ENCODE measurements at regions not wholly inside any gene's neighbourhood (a gene's known extent, or its start where the extent isn't known, plus 50 kb on each side); places are given as distances from the start of the nearest gene placed in this dataset.

GRCh38 chr12:23002381-23002780, 377.4 kb downstream of the ETNK1 start:
- Histone ChIP-seq H3K9me3 (ENCODE audit: control insufficient read depth in 2 of 2, insufficient read depth in 1 of 2, low read length in 1 of 2) (no peaks in the 10 kb centered on the region), H3K4me1 (ENCODE audit: control insufficient read depth in 2 of 2, insufficient read depth in 2 of 2, low read length in 2 of 2) (no peaks in the 10 kb centered on the region), H3K27me3 (ENCODE audit: control insufficient read depth in 2 of 2, insufficient read depth in 1 of 2, low read length in 1 of 2) (no peaks in the 10 kb centered on the region), H3K36me3 (ENCODE audit: control insufficient read depth in 2 of 2, insufficient read depth in 2 of 2, low read length in 1 of 2) (no peaks in the 10 kb centered on the region), H3K27ac (ENCODE audit: low read depth in 1 of 2, low read length in 1 of 2) (no peak overlapping the region), H3K4me3 (ENCODE audit: low read length in 2 of 2) (no peak overlapping the region)
- 86% methylated on average over 7 of the region's 7 CpGs for WGBS
- no peak for DNase-seq (ENCODE audit: low read depth in 6 of 9, low spot score in 9 of 9)

GRCh38 chr12:23004473-23005020, 379.6 kb downstream of the ETNK1 start:
- no peaks in the 10 kb centered on the region for H3K27me3 ChIP-seq (ENCODE audit: control insufficient read depth in 2 of 2, insufficient read depth in 1 of 2, low read length in 1 of 2)
- H3K36me3 ChIP-seq (ENCODE audit: control insufficient read depth in 2 of 2, insufficient read depth in 2 of 2, low read length in 1 of 2), result no peaks in the 10 kb centered on the region
- no peaks in the 10 kb centered on the region for H3K4me1 ChIP-seq (ENCODE audit: control insufficient read depth in 2 of 2, insufficient read depth in 2 of 2, low read length in 2 of 2)
- no peak for DNase-seq (ENCODE audit: low read depth in 6 of 9, low spot score in 9 of 9)
- H3K27ac ChIP-seq (ENCODE audit: low read depth in 1 of 2, low read length in 1 of 2), result no peak overlapping the region
- 93% methylated on average over 4 of the region's 4 CpGs for WGBS
- no peak overlapping the region for H3K4me3 ChIP-seq (ENCODE audit: low read length in 2 of 2)
- no peaks in the 10 kb centered on the region for H3K9me3 ChIP-seq (ENCODE audit: control insufficient read depth in 2 of 2, insufficient read depth in 1 of 2, low read length in 1 of 2)

- H3K27me3 ChIP-seq (ENCODE audit: control insufficient read depth in 2 of 2, insufficient read depth in 1 of 2, low read length in 1 of 2), result no peaks in the 10 kb centered on the region
- no peak for DNase-seq (ENCODE audit: low read depth in 6 of 9, low spot score in 9 of 9)
- no peak overlapping the region for H3K27ac ChIP-seq (ENCODE audit: low read depth in 1 of 2, low read length in 1 of 2)
- H3K36me3 ChIP-seq (ENCODE audit: control insufficient read depth in 2 of 2, insufficient read depth in 2 of 2, low read length in 1 of 2), result no peaks in the 10 kb centered on the region
- 89% methylated on average over 2 of the region's 2 CpGs for WGBS
- no peaks in the 10 kb centered on the region for H3K4me1 ChIP-seq (ENCODE audit: control insufficient read depth in 2 of 2, insufficient read depth in 2 of 2, low read length in 2 of 2)
- H3K9me3 ChIP-seq (ENCODE audit: control insufficient read depth in 2 of 2, insufficient read depth in 1 of 2, low read length in 1 of 2), result no peaks in the 10 kb centered on the region
- H3K4me3 ChIP-seq (ENCODE audit: low read length in 2 of 2), result no peak overlapping the region
Observed at GRCh38 chr12:23005387-23005786, 380.4 kb downstream of the ETNK1 start.

GRCh38 chr12:23006413-23006812, 381.4 kb downstream of the ETNK1 start:
- H3K9me3 ChIP-seq (ENCODE audit: control insufficient read depth in 2 of 2, insufficient read depth in 1 of 2, low read length in 1 of 2), result no peaks in the 10 kb centered on the region
- H3K4me1 ChIP-seq (ENCODE audit: control insufficient read depth in 2 of 2, insufficient read depth in 2 of 2, low read length in 2 of 2), result no peaks in the 10 kb centered on the region
- H3K36me3 ChIP-seq (ENCODE audit: control insufficient read depth in 2 of 2, insufficient read depth in 2 of 2, low read length in 1 of 2), result no peaks in the 10 kb centered on the region
- DNase-seq (ENCODE audit: low read depth in 6 of 9, low spot score in 9 of 9), result no peak
- no peaks in the 10 kb centered on the region for H3K27me3 ChIP-seq (ENCODE audit: control insufficient read depth in 2 of 2, insufficient read depth in 1 of 2, low read length in 1 of 2)
- H3K4me3 ChIP-seq (ENCODE audit: low read length in 2 of 2), result no peak overlapping the region
- WGBS, result 88% methylated on average over 2 of the region's 2 CpGs
- H3K27ac ChIP-seq (ENCODE audit: low read depth in 1 of 2, low read length in 1 of 2), result no peak overlapping the region

GRCh38 chr12:23008623-23009022, 383.7 kb downstream of the ETNK1 start:
- Histone ChIP-seq H3K9me3 (ENCODE audit: control insufficient read depth in 2 of 2, insufficient read depth in 1 of 2, low read length in 1 of 2) (no peaks in the 10 kb centered on the region), H3K4me3 (ENCODE audit: low read length in 2 of 2) (no peak overlapping the region), H3K4me1 (ENCODE audit: control insufficient read depth in 2 of 2, insufficient read depth in 2 of 2, low read length in 2 of 2) (no peaks in the 10 kb centered on the region), H3K36me3 (ENCODE audit: control insufficient read depth in 2 of 2, insufficient read depth in 2 of 2, low read length in 1 of 2) (no peaks in the 10 kb centered on the region), H3K27me3 (ENCODE audit: control insufficient read depth in 2 of 2, insufficient read depth in 1 of 2, low read length in 1 of 2) (no peaks in the 10 kb centered on the region), H3K27ac (ENCODE audit: low read depth in 1 of 2, low read length in 1 of 2) (no peak overlapping the region)
- DNase-seq (ENCODE audit: low read depth in 6 of 9, low spot score in 9 of 9), result no peak
- WGBS, result 76% methylated on average over 5 of the region's 5 CpGs

- Histone ChIP-seq H3K4me3 (ENCODE audit: low read length in 2 of 2) (no peak overlapping the region), H3K36me3 (ENCODE audit: control insufficient read depth in 2 of 2, insufficient read depth in 2 of 2, low read length in 1 of 2) (no peaks in the 10 kb centered on the region), H3K4me1 (ENCODE audit: control insufficient read depth in 2 of 2, insufficient read depth in 2 of 2, low read length in 2 of 2) (no peaks in the 10 kb centered on the region), H3K27ac (ENCODE audit: low read depth in 1 of 2, low read length in 1 of 2) (no peak overlapping the region), H3K9me3 (ENCODE audit: control insufficient read depth in 2 of 2, insufficient read depth in 1 of 2, low read length in 1 of 2) (no peaks in the 10 kb centered on the region), H3K27me3 (ENCODE audit: control insufficient read depth in 2 of 2, insufficient read depth in 1 of 2, low read length in 1 of 2) (no peaks in the 10 kb centered on the region)
- DNase-seq (ENCODE audit: low read depth in 6 of 9, low spot score in 9 of 9), result no peak
Observed at GRCh38 chr12:23014749-23015148, 389.8 kb downstream of the ETNK1 start.

- H3K4me3 ChIP-seq (ENCODE audit: low read length in 2 of 2), result no peak overlapping the region
- H3K27ac ChIP-seq (ENCODE audit: low read depth in 1 of 2, low read length in 1 of 2), result no peak overlapping the region
- no peaks in the 10 kb centered on the region for H3K36me3 ChIP-seq (ENCODE audit: control insufficient read depth in 2 of 2, insufficient read depth in 2 of 2, low read length in 1 of 2)
- WGBS, result 42% methylated on average over 1 of the region's 1 CpG
- H3K4me1 ChIP-seq (ENCODE audit: control insufficient read depth in 2 of 2, insufficient read depth in 2 of 2, low read length in 2 of 2), result no peaks in the 10 kb centered on the region
- DNase-seq (ENCODE audit: low read depth in 6 of 9, low spot score in 9 of 9), result no peak
- no peaks in the 10 kb centered on the region for H3K9me3 ChIP-seq (ENCODE audit: control insufficient read depth in 2 of 2, insufficient read depth in 1 of 2, low read length in 1 of 2)
- H3K27me3 ChIP-seq (ENCODE audit: control insufficient read depth in 2 of 2, insufficient read depth in 1 of 2, low read length in 1 of 2), result no peaks in the 10 kb centered on the region
Observed at GRCh38 chr12:23025372-23026016, 400.5 kb downstream of the ETNK1 start.

GRCh38 chr12:23028158-23028802, 403.3 kb downstream of the ETNK1 start:
- Histone ChIP-seq H3K4me1 (ENCODE audit: control insufficient read depth in 2 of 2, insufficient read depth in 2 of 2, low read length in 2 of 2) (no peaks in the 10 kb centered on the region), H3K27ac (ENCODE audit: low read depth in 1 of 2, low read length in 1 of 2) (no peak overlapping the region), H3K9me3 (ENCODE audit: control insufficient read depth in 2 of 2, insufficient read depth in 1 of 2, low read length in 1 of 2) (no peaks in the 10 kb centered on the region), H3K36me3 (ENCODE audit: control insufficient read depth in 2 of 2, insufficient read depth in 2 of 2, low read length in 1 of 2) (no peaks in the 10 kb centered on the region), H3K4me3 (ENCODE audit: low read length in 2 of 2) (no peak overlapping the region), H3K27me3 (ENCODE audit: control insufficient read depth in 2 of 2, insufficient read depth in 1 of 2, low read length in 1 of 2) (no peaks in the 10 kb centered on the region)
- 78% methylated on average over 4 of the region's 4 CpGs for WGBS
- DNase-seq (ENCODE audit: low read depth in 6 of 9, low spot score in 9 of 9), result no peak

GRCh38 chr12:23029185-23029584, 404.2 kb downstream of the ETNK1 start:
- no peak overlapping the region for H3K27ac ChIP-seq (ENCODE audit: low read depth in 1 of 2, low read length in 1 of 2)
- no peaks in the 10 kb centered on the region for H3K36me3 ChIP-seq (ENCODE audit: control insufficient read depth in 2 of 2, insufficient read depth in 2 of 2, low read length in 1 of 2)
- H3K4me3 ChIP-seq (ENCODE audit: low read length in 2 of 2), result no peak overlapping the region
- no peak for DNase-seq (ENCODE audit: low read depth in 6 of 9, low spot score in 9 of 9)
- H3K4me1 ChIP-seq (ENCODE audit: control insufficient read depth in 2 of 2, insufficient read depth in 2 of 2, low read length in 2 of 2), result no peaks in the 10 kb centered on the region
- H3K27me3 ChIP-seq (ENCODE audit: control insufficient read depth in 2 of 2, insufficient read depth in 1 of 2, low read length in 1 of 2), result no peaks in the 10 kb centered on the region
- WGBS, result 83% methylated on average over 3 of the region's 3 CpGs
- no peaks in the 10 kb centered on the region for H3K9me3 ChIP-seq (ENCODE audit: control insufficient read depth in 2 of 2, insufficient read depth in 1 of 2, low read length in 1 of 2)
